ENCODE measurements at regions not wholly inside any gene's neighbourhood (a gene's known extent, or its start where the extent isn't known, plus 50 kb on each side); places are given as distances from the start of the nearest gene placed in this dataset.

- TF ChIP-seq EZH2 (IDR thresholded peaks at IDR 0.05) (no peak), POLR2AphosphoS5 (IDR thresholded peaks at IDR 0.05; ENCODE audit: borderline replicate concordance, low read depth, low read length) (no peak)
Observed at GRCh38 chr6:47152666-47153403, 110.7 kb upstream of the ADGRF1 start.

Data from SK-N-MC (cell line).